GM19452 (cell line): ENCODE measurements at regions not wholly inside any gene's neighbourhood (a gene's known extent, or its start where the extent isn't known, plus 50 kb on each side); places are given as distances from the start of the nearest gene placed in this dataset.
"Not testable (repeated sequence)": the region's sequence is repeated elsewhere in the genome, so short reads cannot be mapped to it uniquely, and the experiment has no call there.

Source experiments
- ATAC-seq: cut with Tn5 transposase; IDR thresholded peaks from one replicate; pipeline ENCODE4 v1.9.1; 2021; ENCODE audit not compliant: unreplicated experiment

DNA sequence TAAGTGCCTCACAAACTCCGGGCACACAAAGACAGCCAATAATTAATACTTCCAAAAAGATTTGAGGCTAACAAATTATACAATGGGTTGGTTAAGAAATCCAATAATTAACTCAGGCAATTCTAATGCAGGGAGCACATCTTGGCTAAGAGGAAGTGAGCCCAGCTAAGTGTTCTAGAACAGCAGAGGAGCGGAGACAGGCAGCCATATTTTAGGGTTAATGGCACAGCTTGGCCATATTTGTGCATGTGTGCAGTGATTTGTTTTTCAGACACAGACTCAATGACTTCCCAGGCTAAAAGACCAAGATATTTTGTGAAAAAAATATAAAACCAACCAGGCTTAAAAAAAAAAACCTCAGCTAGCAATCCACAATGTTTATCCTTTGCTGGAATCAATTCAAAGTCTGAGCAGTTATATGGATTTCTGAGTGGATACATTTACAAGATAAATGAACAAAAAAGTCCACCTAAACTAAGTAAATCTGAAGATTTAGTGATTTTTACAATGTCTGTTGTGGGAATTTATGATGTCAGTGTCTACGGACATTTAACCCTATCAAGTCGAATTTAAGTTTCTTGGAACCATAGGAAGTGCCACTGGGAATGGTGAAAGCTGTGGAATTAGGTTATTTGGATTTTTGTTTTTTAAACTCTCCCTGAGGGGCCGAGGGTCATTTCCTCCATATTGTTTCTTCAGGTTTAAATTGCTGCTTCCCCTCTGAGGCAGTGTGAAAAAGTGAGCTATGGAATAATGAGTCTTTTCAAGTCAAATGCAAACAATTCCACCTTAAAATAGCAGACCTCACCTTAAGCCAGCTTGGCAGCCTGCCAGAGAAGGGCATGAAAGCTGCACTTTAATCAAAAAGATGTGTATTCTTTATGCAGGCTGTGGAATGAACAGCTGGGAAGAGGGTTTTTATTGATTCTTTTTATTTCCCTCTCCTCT is 413.7 kb upstream of the TBL1XR1 start:
- no peak for ATAC-seq

DNA sequence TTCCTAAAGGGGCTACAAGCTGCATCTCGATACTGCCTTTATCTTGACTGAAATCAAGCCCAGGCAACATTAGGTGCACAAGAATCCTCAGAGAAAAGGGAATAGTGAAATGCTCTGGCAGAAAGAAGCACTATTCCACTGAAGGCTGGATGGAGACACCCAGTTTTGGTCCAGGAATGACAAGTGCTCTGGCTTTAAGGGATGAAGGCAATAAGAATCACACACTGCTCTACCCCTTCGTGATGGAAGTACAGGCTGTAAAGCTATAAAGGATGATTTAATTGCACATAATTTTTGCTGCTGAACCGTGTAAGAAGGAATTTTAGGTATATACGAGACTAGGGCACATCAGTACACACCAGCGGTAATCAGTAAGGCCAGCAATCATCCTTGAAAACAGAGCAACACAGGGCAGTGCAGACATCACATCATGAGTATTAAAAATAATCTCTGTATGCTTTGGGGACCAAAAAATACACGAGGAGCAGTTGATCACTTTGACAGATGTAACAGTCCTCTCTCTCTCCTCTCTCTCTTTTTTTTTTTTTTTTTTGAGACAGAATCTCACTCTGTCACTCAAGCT is 414.6 kb upstream of the TBL1XR1 start:
- ATAC-seq, result no peak

DNA sequence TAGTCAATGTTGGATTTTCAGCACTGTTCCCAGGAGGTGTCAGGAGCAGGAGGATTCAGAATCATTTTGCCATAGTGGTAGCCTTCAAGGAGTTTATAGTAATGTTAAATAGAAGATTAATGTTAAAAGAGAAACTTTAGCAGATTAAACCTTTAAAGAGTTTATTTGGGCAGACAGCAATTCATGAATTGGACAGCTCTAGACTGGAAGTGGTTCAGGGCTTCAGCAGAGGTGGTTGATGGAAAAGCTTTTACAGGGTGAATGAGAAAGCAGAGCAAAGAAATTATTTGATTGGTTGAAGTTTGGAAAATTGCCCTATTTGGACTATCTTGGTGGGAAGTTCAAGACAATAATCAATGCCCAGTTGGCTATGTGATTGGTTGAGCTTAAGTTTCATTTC is 416.6 kb upstream of the TBL1XR1 start:
- ATAC-seq, result no peak

DNA sequence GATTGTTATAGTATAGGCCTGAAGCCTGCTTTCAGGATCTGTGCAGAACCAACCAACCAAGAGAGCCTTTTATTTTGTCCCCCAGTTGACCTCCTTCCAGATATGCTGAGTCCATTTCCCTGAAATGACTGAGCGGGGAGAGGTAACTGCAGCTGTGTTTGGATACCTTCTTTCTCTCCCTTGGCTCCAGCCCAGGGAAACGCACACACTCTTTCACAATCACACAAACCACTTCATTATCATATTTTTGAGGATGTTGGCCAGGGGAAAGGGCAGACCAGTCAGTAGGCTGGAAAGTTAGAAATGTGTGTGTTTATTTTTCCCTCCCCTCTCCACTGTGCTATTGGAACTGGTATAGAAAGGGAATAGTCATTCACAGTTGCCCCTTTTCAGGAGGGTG is 417.7 kb upstream of the TBL1XR1 start:
- ATAC-seq, result no peak

DNA sequence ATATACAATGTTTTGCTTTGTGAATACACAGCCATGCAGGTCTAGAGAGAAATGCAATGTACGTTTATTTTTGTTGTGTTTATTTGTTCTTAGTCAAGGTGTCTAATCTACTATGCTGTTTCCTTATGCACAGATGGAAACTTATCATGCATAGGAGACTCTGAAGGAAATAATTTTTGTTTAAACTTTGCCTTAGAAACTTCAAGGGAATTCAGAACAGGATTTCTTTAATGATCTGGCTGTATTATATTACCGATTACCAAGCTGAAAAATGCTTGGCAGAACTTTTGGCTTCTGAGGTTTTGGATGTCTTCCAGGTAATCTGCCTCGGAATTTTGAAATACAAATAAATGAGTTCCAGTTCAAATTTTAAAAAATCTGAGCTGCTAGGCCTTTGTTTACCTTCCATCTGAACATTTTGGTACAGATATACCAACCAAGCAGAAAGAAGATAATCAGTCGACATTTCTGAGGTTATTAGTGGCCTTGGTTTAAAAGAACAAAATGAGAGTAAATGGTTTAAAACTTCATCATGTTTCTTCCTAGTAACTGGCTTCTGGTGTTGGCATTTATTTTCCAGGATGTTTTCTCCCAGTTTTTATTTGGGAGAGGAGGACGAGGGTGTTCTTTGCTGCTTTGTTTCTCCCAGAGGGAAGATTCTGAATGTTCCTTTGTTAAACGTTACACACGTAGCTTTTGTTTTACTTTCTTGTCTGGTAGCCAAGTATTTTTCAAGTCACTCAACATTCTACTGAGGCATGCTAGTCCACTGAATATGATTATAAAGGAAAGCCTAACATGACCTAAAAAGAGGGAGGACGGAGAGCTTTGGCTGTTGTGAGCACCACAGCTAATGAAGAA is 421.8 kb upstream of the TBL1XR1 start:
- no peak for ATAC-seq

DNA sequence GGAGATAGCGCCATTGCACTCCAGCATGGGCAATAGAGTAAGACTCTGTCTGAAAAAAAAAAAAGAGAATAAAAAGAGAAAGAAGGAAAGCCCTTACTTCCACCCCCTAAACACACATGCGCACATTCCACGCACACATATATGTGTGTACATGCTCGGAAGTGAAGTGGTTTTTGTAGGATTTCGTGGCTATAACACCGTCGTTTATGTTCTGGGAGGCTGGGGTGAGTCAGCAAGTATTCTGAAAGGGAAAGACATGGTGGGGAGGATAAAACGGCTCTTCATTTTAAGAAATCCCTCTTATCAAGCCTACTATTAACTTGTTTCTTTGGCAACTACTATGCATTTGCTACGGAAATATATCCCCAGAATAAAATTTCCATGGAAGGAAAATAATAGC is 422.8 kb upstream of the TBL1XR1 start:
- no peak for ATAC-seq

DNA sequence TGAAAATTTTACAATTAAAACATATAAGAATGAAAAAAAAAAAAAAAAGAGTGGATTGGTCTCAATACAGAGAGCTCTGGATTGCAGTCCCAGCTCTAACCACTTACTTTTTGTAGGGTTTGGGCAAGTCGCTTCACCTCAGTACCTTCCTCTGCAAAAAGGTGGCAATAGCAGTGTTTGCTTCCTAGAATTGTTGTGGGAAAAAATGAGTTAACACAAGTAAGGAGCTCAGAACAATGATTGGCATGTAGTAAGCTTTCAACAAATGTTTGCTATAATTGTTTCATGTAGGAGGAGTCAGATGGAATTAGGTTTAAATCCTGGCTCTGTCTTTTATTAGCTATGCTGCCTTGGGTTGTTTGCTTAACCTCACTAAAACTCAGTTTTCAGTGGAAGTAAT is 425.2 kb upstream of the TBL1XR1 start:
- no peak for ATAC-seq

DNA sequence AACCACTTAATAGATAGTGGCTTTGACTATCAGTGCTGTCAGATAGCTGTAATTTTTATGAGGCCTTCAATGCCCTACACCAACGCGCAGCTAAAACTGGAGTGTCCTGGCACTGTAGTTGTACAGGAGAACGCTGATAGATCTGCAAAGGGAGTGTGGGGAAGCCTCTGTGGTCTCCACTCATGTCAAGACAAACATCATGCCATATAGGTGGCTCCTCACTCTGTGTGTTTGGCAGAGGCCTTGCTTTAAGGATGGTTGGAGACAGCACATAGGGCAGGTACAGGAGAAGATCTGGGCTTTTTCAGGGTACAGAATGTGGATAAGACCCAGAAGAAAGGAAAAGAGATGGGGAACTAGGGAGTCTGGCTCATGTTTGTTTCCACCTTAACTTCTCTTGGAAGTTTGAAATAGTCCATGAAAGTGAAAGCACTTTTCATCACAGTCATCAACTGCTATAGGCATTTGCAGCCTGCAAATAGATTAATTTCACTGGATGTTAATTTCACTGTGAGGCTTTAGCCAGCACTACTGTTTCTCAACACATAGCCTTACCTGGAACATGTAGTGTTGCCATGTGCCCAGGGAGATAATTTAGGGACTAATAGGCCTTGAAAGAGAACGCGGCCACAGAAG is 425.8 kb upstream of the TBL1XR1 start:
- no peak for ATAC-seq

DNA sequence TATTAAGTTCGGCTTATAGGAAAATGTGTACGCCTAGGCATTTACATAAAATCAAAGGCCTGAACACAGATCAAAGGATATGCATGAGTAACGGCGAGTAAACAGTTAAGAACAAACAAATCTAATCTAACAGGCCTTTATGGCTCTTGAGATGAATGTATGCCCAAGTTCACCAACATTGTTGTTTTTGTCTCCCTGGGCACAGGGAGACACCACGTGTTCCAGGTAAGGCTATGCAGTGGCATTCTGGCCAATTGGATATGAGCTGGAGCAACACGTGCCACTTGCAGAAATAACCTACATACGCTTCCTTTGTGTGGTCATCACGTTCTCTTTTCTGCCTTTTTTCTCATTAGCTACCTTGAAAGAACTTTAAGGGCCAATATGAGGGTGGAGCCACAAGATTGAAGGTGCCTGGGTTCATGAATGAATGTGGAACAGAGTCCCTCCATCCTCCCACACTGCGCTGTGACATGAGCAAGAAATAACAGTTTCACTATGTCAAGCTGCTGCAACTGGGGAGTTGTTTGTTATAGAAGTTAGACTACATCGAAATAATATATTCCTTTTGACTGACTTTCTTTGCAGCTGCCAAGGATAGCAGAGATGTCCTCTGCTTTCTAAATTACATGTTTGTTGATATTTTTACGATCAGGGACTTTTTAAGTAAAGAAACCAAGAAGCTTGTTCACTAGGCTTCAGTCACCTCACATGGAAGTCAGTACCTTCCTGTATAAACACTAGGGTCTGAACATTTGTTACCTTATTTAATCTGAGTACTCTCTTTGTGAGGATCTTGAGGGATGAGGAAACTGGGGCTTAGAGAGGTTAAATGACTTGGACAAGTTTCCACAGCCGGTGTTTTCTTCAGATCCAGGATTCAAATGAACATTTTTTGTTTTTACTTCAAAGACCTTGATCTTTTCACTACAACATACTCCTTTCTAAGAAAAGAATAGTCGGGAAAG is 427.5 kb upstream of the TBL1XR1 start:
- no peak for ATAC-seq

DNA sequence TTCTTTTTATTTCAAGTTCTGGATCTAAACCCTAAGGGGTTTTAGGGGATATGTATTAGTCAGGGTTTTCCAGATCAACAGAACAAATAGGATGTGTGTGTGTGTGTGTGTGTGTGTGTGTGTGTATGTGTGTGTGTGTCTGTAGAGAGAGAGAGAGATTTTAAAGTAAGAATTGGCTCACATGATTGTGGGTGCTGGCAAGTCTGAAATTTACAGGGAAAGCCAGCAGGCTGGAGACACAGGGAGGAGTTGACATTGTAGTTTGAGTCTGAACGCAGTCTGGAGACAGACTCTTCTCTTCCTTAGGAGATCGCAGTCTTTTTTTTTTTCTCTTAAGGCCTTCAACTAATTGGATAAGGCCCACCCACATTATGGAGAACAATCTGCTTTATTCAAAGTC is 428.8 kb upstream of the TBL1XR1 start:
- no peak for ATAC-seq

DNA sequence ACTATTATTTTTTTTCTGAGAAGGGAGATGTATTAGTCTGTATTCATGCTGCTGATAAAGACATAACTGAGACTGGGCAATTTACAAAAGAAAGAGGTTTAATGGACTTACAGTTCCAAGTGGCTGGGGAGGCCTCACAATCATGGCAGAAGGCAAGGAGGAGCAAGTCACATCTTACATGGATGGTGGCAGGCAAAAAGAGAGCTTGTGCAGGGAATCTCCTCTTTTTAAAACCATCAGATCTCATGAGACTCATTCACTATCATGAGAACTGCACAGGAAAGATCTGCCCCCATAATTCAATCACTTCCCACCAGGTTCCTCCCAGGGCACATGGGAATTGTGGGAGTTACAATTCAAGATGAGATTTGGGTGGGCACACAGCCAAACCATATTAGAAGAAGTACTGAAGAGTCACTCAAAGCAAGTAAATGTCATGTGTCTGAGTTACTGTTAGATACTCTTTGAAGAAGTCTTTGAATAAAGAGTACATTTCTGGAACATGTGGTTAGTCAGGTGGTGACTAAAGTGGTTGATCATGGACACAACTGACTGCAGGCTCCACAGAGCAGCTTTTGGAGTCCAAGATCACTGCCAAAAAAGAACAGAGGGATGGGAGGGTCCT is 430.9 kb upstream of the TBL1XR1 start:
- ATAC-seq, result not testable (repeated sequence)

DNA sequence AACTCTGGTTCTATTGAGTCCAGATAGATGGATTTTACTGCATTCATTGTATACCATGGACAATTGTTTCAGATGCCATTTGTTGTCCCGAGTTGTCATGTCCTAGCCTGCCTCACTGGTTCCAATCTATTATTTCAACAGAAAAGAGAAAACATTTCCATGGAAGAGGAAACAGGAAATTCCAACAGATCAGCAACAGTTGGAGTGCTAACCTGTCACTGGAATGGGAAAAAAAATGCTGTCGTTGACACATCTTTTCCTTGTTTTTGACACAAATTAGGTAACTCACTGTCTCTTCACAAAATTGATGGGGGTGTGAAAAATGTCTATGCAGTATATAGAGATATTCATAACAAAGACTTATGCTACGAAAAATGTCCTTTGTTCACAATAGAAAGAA is 432.0 kb upstream of the TBL1XR1 start:
- no peak for ATAC-seq

DNA sequence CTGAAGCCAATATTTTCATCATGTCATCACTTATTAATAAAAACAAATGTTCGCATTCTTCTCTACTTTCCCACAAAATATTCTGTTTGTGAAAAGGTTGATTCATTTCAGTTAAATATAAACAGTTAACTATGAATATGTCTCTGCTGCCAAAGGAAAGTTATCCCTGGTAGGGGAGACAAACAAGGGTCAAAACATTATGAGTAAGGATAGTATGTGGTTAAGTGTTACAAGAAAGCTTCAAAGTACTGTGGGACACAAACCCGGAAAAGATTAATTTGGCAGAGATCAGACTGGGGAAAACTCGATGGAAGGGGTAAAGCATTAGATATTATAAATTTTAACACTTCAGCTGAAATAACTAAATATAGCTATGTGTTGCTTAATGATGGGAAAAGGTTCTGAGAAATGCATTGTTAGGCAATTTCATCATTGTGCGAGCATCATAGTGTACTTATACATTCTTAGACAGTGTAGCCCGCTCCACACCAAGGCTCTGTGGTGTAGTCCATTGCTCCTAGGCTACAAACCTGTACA is 436.5 kb upstream of the TBL1XR1 start:
- ATAC-seq, result no peak

DNA sequence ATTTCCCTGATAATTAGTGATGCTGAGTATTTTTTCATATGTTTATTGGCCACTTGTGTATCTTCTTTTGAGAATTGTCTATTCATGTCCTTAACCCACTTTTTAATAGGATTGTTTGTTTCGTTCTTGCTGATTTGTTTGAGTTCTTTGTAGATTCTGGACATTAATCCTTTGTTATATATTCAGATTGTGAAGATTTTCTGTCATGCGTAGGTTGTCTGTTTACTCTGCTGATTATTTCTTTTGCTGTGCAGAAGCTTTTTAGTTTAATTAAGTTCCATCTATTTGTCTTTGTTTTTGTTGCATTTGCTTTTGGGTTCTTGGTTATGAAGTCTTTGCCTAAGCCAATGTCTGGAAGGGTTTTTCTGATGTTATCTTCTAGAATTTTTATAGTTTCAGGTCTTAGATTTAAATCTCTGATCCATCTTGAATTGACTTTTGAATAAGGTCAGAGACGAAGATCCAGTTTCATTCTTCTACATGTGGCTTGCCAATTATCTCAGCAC is 438.4 kb upstream of the TBL1XR1 start:
- ATAC-seq, result not testable (repeated sequence)

DNA sequence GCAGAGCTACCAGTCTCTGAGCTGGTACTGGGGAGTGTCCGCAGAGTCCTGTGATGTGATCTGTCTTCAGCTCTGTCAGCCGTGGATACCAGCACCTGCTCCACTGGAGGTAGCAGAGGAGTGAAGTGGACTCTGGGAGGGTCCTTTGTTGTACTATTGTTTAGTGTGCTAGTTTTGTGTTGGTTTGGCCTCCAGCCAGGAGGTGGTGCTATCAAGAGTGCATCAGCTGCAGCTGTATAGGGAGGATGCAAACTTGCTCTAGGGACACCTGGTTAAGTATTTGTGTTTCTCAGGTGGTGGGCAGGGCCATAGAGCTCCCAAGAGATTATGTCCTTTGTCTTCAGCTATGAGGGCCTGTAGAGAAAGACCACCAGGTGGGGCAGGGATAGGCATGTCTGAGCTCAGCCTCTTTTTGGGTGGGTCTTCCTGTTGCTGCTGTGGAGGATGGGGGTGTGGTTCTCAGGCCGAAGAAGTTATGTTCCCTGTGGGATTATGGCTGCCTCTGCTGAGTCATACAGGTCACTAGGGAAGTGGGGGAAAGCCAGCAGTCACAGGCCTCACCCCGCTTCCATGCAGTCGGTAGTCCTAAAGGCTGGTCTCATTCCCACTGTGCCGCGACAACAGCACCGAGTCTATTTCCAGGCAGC is 443.2 kb upstream of the TBL1XR1 start:
- ATAC-seq, result no peak

DNA sequence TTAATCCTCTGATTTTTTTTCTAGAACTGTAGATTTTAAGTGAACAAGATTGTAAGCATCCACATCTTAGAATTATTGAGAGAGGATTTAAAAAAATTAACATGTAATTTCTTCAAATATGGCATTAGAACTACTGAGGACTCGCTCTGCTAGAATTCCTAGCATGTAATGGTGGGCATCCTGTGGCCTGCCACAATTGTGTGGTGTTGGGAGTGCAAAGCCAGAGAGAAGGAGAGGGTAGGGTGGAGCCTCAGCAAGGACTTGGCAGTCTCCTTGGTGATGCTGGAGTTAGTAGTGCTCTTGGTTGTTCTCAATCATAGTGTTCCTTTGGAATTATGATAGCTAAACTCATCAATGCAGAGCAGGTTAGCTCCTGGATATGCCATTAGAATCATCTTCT is 443.9 kb upstream of the TBL1XR1 start:
- no peak for ATAC-seq

DNA sequence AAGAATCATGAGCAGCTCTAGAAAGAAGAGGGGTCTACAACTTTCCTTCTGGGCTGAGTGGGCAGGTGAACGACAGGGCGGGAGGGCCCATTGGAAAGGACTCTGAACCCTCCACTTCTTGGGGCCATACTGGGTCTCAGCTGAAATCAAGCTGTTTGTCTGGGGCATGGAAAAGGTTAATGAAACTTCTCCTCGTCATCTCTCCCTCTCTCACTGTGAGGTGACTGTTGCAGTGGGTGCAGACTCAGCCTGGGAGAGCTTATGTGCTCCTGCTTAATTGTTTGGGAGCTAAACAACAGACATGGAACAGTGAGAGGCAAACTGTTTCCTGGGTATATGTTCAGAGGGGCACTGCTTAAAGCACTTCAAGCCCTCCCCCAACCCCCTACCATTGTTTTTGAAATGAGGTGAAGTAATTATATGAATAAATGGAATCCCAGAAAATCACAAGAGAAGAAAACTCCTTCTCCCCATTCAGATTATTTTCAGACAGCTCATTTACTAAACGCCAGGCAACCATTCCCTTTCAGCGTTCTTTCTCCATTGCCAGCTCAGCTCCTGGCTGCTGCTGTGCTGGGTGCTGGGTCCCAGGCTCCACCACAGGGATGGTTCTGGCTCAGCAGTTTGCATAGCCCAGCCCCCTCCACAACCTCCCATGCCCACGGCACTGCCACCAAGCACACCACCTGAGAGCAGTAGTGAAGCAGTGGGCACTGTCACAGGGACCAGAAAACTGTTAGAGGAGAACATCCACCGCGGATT is 444.9 kb upstream of the TBL1XR1 start:
- no peak for ATAC-seq

DNA sequence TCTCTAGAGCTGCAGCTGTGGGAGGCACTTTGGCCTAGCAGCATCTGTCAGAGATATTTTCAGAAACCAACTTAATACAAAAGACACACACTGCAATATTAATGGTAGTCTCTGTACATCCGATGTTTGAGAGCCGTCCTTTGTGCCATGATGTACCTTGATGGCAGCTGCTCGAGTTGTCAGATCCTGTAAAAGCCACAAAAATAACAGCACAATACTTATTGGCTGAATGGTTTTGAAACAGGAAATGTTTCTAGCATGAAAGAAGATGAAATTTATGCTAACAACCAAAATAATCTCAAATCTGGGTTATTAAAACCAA is 445.5 kb upstream of the TBL1XR1 start:
- no peak for ATAC-seq
